Neural progenitor cell (in vitro differentiated cells): ENCODE measurements at regions not wholly inside any gene's neighbourhood (a gene's known extent, or its start where the extent isn't known, plus 50 kb on each side); places are given as distances from the start of the nearest gene placed in this dataset.

Experiments used
- DNase-seq: peaks from one replicate; pipeline ENCODE4 v3.0.0-alpha.2; 2016; ENCODE audit warnings: low spot score
- H2AFZ ChIP-seq: fragments of 200-600 bp; sonication (generic); replicated peaks from 2 replicates; pipeline ENCODE4 v1.6.1; 2016; ENCODE audit warnings: antibody characterized with exemption
- H3F3A ChIP-seq: fragments of 200-600 bp; sonication (generic); 2 replicates; pipeline ENCODE4 v1.6.1; 2016; ENCODE audit warnings: antibody characterized with exemption, low read depth
- H3K27ac ChIP-seq: fragments of 200-600 bp; sonication (generic); 2 replicates; pipeline ENCODE4 v1.5.1; 2016; ENCODE audit warnings: mild to moderate bottlenecking
- H3K27me3 ChIP-seq: fragments of 200-600 bp; sonication (generic); 2 replicates; pipeline ENCODE4 v1.6.1; 2016; ENCODE audit warnings: mild to moderate bottlenecking, moderate library complexity
- H3K36me3 ChIP-seq: fragments of 200-600 bp; sonication (generic); 2 replicates; pipeline ENCODE4 v1.5.1; 2016
- H3K4me1 ChIP-seq: fragments of 200-600 bp; sonication (generic); 2 replicates; pipeline ENCODE4 v1.6.1; 2016; ENCODE audit warnings: mixed run types
- H3K4me2 ChIP-seq: fragments of 200-600 bp; sonication (generic); 2 replicates; pipeline ENCODE4 v1.6.1; 2016
- H3K4me3 ChIP-seq: fragments of 200-600 bp; sonication (generic); 2 replicates; pipeline ENCODE4 v1.5.1; 2016
- H3K79me2 ChIP-seq: fragments of 200-600 bp; sonication (generic); 2 replicates; pipeline ENCODE4 v1.6.1; 2016; ENCODE audit warnings: low read depth
- H3K9ac ChIP-seq: fragments of 200-600 bp; sonication (generic); 2 replicates; pipeline ENCODE4 v1.6.1; 2016
- H3K9me3 ChIP-seq: fragments of 200-600 bp; sonication (generic); 2 replicates; pipeline ENCODE4 v1.5.1; 2016; ENCODE audit warnings: low read depth
- H4K20me1 ChIP-seq: fragments of 200-600 bp; sonication (generic); 2 replicates; pipeline ENCODE4 v1.6.1; 2016; ENCODE audit warnings: low read depth
- H3K27ac Mint-ChIP-seq: 3 replicates; pipeline ENCODE4 v1.8.0; 2021; ENCODE audit warnings: mixed read lengths
- H3K27me3 Mint-ChIP-seq: 2 replicates; pipeline ENCODE4 v1.8.0; 2022; ENCODE audit warnings: low read depth, mild to moderate bottlenecking, inconsistent platforms, moderate library complexity, mixed read lengths; ENCODE audit not compliant: insufficient read depth
- H3K36me3 Mint-ChIP-seq: 3 replicates; pipeline ENCODE4 v1.8.0; 2021; ENCODE audit warnings: mixed read lengths
- H3K4me1 Mint-ChIP-seq: 3 replicates; pipeline ENCODE4 v1.8.0; 2021; ENCODE audit warnings: mixed read lengths
- H3K4me3 Mint-ChIP-seq: 3 replicates; pipeline ENCODE4 v1.8.0; 2021; ENCODE audit warnings: mild to moderate bottlenecking, moderate library complexity, mixed read lengths
- H3K9me3 Mint-ChIP-seq: 3 replicates; pipeline ENCODE4 v1.8.0; 2020; ENCODE audit warnings: mixed read lengths
- CTCF ChIP-seq: fragments of 200-600 bp; sonication (generic); IDR thresholded peaks from 2 replicates; pipeline ENCODE4 v1.5.1; 2017; ENCODE audit warnings: antibody characterized with exemption, mild to moderate bottlenecking
- EZH2 ChIP-seq: fragments of 200-600 bp; sonication (generic); IDR thresholded peaks from 2 replicates; pipeline ENCODE4 v1.6.1; 2017; ENCODE audit warnings: antibody characterized with exemption, mild to moderate bottlenecking, moderate library complexity
- EZH2phosphoT487 ChIP-seq: fragments of 200-600 bp; sonication (generic); IDR thresholded peaks from 2 replicates; pipeline ENCODE4 v1.6.1; 2017; ENCODE audit warnings: antibody characterized with exemption

- no peak overlapping the region for H3K27ac ChIP-seq
- H3K27ac Mint-ChIP-seq = no peak overlapping the region
- H4K20me1 ChIP-seq = peaks cover 45% of the 10 kb centered on the region
- H3K9me3 ChIP-seq = no peaks in the 10 kb centered on the region
- peaks cover 17% of the 10 kb centered on the region for H3K79me2 ChIP-seq
- peaks cover 49% of the 10 kb centered on the region for H3K4me1 Mint-ChIP-seq
- H3F3A ChIP-seq = peaks cover 27% of the 10 kb centered on the region
- H3K9ac ChIP-seq = no peak overlapping the region
- peaks cover 19% of the 10 kb centered on the region for H3K27me3 Mint-ChIP-seq
- peaks cover 35% of the 10 kb centered on the region for H3K4me1 ChIP-seq
- H3K4me3 Mint-ChIP-seq = no peak overlapping the region
- H3K36me3 Mint-ChIP-seq = peaks cover 31% of the 10 kb centered on the region
- no peak overlapping the region for H3K4me2 ChIP-seq
- peaks cover 10% of the 10 kb centered on the region for H3K9me3 Mint-ChIP-seq
- no peak for DNase-seq
- TF ChIP-seq EZH2 (no peak), CTCF (no peak), EZH2phosphoT487 (no peak)
- no peak overlapping the region for H2AFZ ChIP-seq
- H3K4me3 ChIP-seq = no peak overlapping the region
- H3K36me3 ChIP-seq = no peaks in the 10 kb centered on the region
- H3K27me3 ChIP-seq = peaks cover 8% of the 10 kb centered on the region
These were observed 68.3 kb upstream of the HGFAC start for GRCh38 chr4:3373468-3373867.

- Histone ChIP-seq H3K79me2 (peaks cover 17% of the 10 kb centered on the region), H3K27me3 (peaks cover 8% of the 10 kb centered on the region), H3K27ac (no peak overlapping the region), H3K4me2 (no peak overlapping the region), H3K9ac (no peak overlapping the region), H3K9me3 (no peaks in the 10 kb centered on the region), H4K20me1 (peaks cover 40% of the 10 kb centered on the region), H3K4me3 (no peak overlapping the region), H3F3A (peaks cover 23% of the 10 kb centered on the region), H2AFZ (no peak overlapping the region), H3K36me3 (no peaks in the 10 kb centered on the region), H3K4me1 (peaks cover 31% of the 10 kb centered on the region)
- no peak for DNase-seq
- Mint-ChIP-seq H3K9me3 (peaks cover 16% of the 10 kb centered on the region), H3K4me3 (no peak overlapping the region), H3K36me3 (peaks cover 37% of the 10 kb centered on the region), H3K27ac (no peak overlapping the region), H3K27me3 (peaks cover 17% of the 10 kb centered on the region), H3K4me1 (peaks cover 43% of the 10 kb centered on the region)
- TF ChIP-seq CTCF (no peak), EZH2phosphoT487 (no peak), EZH2 (no peak)
These were observed 67.6 kb upstream of the HGFAC start for GRCh38 chr4:3374011-3374645.

- H3K27me3 ChIP-seq = peaks cover 8% of the 10 kb centered on the region
- H3K4me1 ChIP-seq = peaks cover 25% of the 10 kb centered on the region
- no peak overlapping the region for H3K9ac ChIP-seq
- H3F3A ChIP-seq = peaks cover 18% of the 10 kb centered on the region
- DNase-seq = no peak
- peaks cover 17% of the 10 kb centered on the region for H3K79me2 ChIP-seq
- H3K4me2 ChIP-seq = no peak overlapping the region
- peaks cover 20% of the 10 kb centered on the region for H3K9me3 Mint-ChIP-seq
- H2AFZ ChIP-seq = no peak overlapping the region
- peaks cover 38% of the 10 kb centered on the region for H3K4me1 Mint-ChIP-seq
- peaks cover 17% of the 10 kb centered on the region for H3K27me3 Mint-ChIP-seq
- no peak overlapping the region for H3K27ac ChIP-seq
- TF ChIP-seq CTCF (no peak), EZH2phosphoT487 (no peak)
- no peaks in the 10 kb centered on the region for H3K36me3 ChIP-seq
- peaks cover 39% of the 10 kb centered on the region for H3K36me3 Mint-ChIP-seq
- H3K27ac Mint-ChIP-seq = no peak overlapping the region
- H3K4me3 ChIP-seq = no peak overlapping the region
- H4K20me1 ChIP-seq = peaks cover 35% of the 10 kb centered on the region
- no peak overlapping the region for H3K4me3 Mint-ChIP-seq
- peaks cover 2% of the 10 kb centered on the region for H3K9me3 ChIP-seq
These were observed 67.1 kb upstream of the HGFAC start for GRCh38 chr4:3374667-3375066.
